CD4-positive, alpha-beta T cell treated with Interleukin-2 at 100 ng/mL for 4 hours (primary cell): ENCODE measurements at regions not wholly inside any gene's neighbourhood (a gene's known extent, or its start where the extent isn't known, plus 50 kb on each side); places are given as distances from the start of the nearest gene placed in this dataset.
"Not testable (repeated sequence)": the region's sequence is repeated elsewhere in the genome, so short reads cannot be mapped to it uniquely, and the experiment has no call there.

Source experiments
- DNase-seq: peaks from one replicate; pipeline ENCODE4 v3.0.0-alpha.2; 2020; ENCODE audit warnings: low spot score

DNA sequence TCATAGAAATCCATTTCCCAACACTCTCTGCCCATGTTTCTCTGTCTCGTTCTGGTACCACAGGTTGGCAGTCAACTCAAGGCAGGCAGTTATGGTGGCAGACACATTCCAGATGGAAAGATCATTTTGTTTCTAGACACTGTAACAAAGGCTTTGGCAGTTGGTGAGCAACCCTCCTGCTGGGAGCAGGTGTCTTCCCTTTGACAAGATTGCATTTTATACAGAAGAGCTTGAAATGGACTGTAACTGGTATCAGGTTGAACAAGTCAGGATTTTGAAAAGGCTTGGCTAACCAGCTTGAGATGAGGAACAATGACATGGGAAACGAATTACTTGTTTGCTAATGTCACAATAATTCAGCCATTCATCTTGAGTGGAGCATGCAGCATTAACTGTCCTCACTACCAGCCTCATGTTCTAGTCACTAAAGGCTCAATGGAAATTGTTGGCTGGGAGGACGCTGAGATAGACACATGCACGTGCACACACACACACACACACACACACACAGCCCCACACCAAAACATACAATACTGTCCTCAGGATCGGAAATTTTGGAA lies 170.0 kb downstream of the SEMA6D start:
- no peak for DNase-seq

- DNase-seq, result no peak
Measured at GRCh38 chr15:47888385-47889100, 171.2 kb downstream of the SEMA6D start.

DNA sequence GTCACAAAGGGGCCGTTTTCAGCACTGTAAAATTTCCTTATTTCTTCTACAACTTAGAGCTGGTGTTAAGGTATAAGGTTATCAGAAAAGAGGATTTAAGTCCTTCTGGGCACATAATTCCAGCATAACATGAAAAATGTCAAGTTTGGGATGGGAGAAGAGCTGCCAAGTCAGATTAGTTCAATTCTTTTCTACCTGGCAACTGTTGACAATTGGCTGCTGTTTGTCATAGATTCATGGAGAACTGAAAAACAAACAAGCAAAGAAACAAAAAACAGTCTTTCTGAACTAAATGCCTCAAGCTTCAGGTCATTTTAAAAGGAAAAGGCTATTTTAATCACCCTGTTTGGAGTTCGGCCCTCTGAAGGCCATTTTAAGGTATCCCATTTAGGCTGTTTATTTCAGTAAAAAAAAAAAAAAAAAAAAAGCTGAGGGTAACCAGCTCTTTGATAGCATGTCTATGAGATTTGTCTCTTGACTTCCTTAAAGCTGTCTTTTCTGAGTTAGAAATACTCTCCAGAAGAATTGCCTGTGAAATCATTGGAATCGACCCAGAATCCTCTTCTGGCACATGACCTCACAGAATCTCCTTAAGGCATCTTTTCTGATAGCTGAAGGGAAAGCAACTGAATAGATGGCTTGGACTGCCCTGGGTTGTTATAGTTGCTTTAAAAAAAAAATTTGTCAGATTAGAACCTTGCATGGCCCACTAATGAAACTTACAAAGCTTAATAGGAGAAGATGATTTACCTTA lies 173.3 kb downstream of the SEMA6D start:
- DNase-seq, result no peak

- no peak for DNase-seq
Measured at GRCh38 chr15:47897525-47897924, 180.2 kb downstream of the SEMA6D start.

DNA sequence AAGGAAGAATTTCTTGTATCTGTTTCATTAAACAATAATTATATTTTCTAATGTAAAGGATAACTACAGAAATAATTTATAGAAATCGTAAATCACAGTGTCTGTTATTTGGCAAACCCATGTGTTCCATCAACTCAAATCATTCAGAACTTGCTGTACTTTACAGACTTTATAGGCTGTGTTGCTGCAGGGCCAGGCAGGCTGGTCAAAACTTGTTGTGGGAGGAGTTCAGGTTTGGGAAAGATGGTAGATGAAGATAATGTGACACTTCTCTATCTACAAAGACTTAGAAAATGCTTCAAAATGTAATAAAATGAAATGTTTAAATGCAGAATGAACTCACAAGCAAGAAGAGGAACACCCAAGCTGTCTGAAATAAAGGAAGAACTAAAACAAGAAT lies 183.4 kb downstream of the SEMA6D start:
- DNase-seq, result no peak

DNA sequence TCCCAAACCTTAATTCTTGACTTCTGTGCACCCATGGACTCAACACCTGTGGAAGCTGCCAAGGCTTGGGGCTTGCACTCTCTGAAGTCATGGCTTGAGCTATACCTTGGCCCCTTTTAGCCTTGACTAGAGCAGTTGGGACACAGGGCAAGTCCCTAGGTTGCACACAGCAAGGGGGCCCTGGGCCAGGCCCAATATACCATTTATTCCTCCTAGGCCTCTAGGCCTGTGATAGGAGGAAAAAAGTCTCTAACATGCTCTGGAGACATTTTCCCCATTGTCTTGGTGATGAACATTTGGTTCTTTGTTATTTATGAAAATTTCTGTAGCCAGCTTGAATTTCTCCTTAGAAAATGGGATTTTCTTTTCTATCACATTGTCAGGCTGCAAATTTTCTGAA lies 186.1 kb downstream of the SEMA6D start:
- DNase-seq, result no peak

- no peak for DNase-seq
Measured at GRCh38 chr15:47908486-47908885, 191.2 kb downstream of the SEMA6D start.

- DNase-seq, result no peak
Measured at GRCh38 chr15:47908950-47909670, 191.8 kb downstream of the SEMA6D start.

- DNase-seq, result not testable (repeated sequence)
Measured at GRCh38 chr15:47912910-47913309, 195.6 kb downstream of the SEMA6D start.

- no peak for DNase-seq
Measured at GRCh38 chr15:47917881-47918280, 200.6 kb downstream of the SEMA6D start.

- no peak for DNase-seq
Measured at GRCh38 chr15:47918877-47919276, 201.6 kb downstream of the SEMA6D start.

GRCh38 chr15:47924381-47924780 lies 196.4 kb upstream of the SLC24A5 start:
- DNase-seq, result no peak

GRCh38 chr15:47929138-47929803 lies 191.5 kb upstream of the SLC24A5 start:
- DNase-seq, result no peak

DNA sequence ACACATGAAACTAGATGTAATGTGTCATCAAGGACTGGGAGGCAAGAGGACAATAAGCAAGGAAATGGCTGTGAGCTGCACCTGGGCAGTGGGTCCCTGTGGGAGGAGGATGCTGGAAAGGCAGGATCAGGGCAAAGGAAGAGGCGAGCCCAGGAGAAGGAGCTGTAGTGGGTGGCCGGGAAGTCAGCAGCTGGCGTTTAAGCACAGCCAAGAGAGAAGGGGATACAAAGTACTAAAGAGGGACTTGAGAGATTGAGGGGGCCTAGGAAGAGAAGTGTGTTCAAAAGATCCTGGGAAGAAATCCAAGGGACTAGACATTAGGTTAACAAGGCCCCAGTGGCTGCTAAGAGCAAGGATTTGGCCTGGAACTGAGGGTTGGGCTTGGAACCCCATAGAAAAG lies 188.5 kb upstream of the SLC24A5 start:
- no peak for DNase-seq

- no peak for DNase-seq
Measured at GRCh38 chr15:47932951-47933641, 187.7 kb upstream of the SLC24A5 start.

DNA sequence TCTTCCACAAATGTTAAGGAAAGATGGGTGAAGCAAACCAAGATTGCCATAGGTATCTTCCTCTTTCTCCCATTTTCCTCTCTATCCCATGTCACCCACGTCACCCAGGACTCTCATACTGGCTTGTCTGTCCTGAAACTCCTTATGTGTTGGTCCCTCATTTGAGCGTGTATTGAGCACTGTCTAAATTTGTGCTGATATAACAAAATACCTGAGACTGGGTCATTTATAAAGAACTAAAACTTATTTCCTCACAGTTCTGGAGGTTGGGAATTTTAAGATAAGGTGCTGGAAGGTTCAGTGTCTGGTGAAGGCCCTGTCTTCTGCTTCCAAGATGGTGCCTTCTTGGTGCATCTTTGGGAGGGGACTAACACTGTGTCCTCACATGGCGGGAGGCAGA lies 186.9 kb upstream of the SLC24A5 start:
- DNase-seq, result no peak

- DNase-seq, result no peak
Measured at GRCh38 chr15:47934342-47934741, 186.4 kb upstream of the SLC24A5 start.

GRCh38 chr15:47937834-47938233 lies 183.0 kb upstream of the SLC24A5 start:
- no peak for DNase-seq

GRCh38 chr15:47944637-47945288 lies 176.0 kb upstream of the SLC24A5 start:
- DNase-seq, result no peak

DNA sequence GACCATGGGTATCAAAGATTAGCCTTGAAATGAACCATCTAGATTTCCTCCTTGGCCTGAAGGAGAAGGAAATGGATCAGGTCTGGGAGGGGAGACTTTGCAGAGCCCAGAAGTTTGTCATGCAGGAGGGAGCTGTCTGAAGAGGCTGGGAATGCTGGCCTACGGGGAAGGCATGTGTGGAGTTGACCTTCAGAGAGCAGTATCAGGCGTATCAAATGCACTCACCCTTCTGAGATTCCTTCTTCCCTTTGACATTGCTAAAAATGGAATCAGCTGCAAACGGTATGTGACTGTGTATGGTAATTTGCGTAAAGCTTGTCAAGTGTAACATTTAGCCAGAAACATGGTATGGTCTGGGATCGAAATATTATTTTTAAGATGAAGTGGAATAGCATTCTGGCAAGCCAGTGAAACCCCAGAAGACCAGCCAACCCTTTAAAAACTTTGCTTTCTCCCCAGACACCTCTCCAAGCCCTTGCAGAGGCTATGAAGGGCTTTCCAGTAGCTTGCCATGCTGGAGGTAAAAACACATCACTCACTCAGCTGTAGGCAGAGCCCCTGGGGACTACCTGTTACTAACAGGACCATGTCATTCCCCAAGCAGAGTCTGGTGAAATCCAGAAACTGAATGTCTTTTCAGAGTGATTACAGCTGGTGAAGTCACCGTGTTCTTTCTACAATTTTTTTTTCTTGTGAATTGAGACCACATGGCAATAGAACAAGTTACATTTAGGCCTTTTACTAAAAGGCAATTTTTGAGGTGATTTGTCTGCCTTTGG lies 174.7 kb upstream of the SLC24A5 start:
- DNase-seq, result no peak
